Thymus (tissue), 11 donors: ENCODE measurements at regions not wholly inside any gene's neighbourhood (a gene's known extent, or its start where the extent isn't known, plus 50 kb on each side); places are given as distances from the start of the nearest gene placed in this dataset.

Experiments used
- DNase-seq, 9 donors: peaks; one replicate each; pipeline ENCODE4 v3.0.0-alpha.2; 2013; ENCODE audit warnings: low spot score in 9 of 9, low read depth in 6 of 9, missing footprints in 1 of 9
- H3K27ac ChIP-seq, 2 donors: one replicate each; pipeline ENCODE4 v1.5.1; 2013; ENCODE audit warnings: control low read depth in 1 of 2, low read depth in 1 of 2, low read length in 1 of 2, mild to moderate bottlenecking in 1 of 2, moderate library complexity in 1 of 2
- H3K27me3 ChIP-seq, 2 donors: one replicate each; pipeline ENCODE4 v1.5.1; 2013; ENCODE audit warnings: low read length in 1 of 2; ENCODE audit not compliant: control insufficient read depth in 2 of 2, insufficient read depth in 1 of 2
- H3K36me3 ChIP-seq, 2 donors: one replicate each; pipeline ENCODE4 v1.5.1; 2013; ENCODE audit warnings: low read length in 1 of 2, mild to moderate bottlenecking in 1 of 2, moderate library complexity in 1 of 2; ENCODE audit not compliant: control insufficient read depth in 2 of 2, insufficient read depth in 2 of 2
- H3K4me1 ChIP-seq, 2 donors: one replicate each; pipeline ENCODE4 v1.5.1; 2013; ENCODE audit warnings: low read length in 2 of 2; ENCODE audit not compliant: control insufficient read depth in 2 of 2, insufficient read depth in 2 of 2
- H3K4me3 ChIP-seq, 2 donors: one replicate each; pipeline ENCODE4 v1.5.1; 2013; ENCODE audit warnings: low read length in 2 of 2, control low read depth in 1 of 2, mild to moderate bottlenecking in 1 of 2
- H3K9me3 ChIP-seq, 2 donors: one replicate each; pipeline ENCODE4 v1.5.1; 2013; ENCODE audit warnings: low read length in 1 of 2, mild to moderate bottlenecking in 1 of 2; ENCODE audit not compliant: control insufficient read depth in 2 of 2, insufficient read depth in 1 of 2
- WGBS: extraction: QIAGEN DNeasy Blood & Tissue Kit; methylation state at CpG from one replicate; pipeline ENCODE4 v1.1.7; 2013; 5-methylcytosine and 5-hydroxymethylcytosine counted together
- donor health status: healthy.

DNA sequence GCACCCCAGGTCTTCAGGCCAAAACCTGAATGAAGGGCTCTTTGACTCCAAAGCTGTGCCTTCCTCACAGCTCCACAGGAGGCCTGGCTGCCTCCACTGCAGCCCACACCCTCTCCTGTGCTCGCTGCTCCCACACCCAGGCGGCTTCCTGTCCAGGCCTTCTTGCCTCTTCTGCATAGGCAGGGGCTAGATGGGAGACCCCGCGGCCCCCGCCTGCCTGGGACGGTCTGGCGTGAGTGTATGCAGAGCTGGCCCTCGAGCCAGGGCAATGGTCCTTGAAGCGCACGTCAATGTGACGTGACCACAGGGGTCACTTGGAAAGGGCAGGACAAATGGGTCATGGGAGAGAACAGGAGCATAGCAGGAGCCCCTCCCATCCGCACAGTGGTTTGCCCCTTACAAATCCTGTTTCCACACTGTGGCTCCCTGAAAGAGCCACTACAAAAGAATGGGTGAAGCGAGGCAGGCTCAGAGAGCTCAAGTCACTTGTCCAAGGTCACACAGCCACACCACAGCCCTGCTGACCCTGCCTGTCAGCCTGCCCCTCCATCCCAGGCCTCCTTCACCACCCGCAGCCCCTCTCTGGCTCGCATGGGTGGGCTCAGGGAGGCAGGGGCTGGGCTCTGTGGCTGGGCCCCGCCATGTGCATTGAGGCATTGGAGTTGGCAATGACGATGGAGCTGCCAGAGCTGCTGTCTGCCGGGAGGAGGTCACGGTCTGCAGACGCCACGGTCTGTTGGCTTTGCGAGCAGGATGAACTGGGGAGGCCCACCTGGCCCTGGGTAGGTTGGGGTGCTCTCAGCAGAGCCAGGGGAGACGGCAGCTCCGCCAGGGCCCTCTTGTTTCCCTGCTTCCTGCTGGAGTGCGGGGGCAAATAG, 71.2 kb upstream of the WNT11 start:
- no peak overlapping the region for H3K4me3 ChIP-seq
- peaks cover 0 to 2% of the 10 kb centered on the region in 2 donors for H3K9me3 ChIP-seq
- DNase-seq: no peak
- WGBS: 92% methylated on average over 25 of the region's 25 CpGs
- no peaks in the 10 kb centered on the region for H3K36me3 ChIP-seq
- H3K4me1 ChIP-seq: peaks cover 0 to 14% of the 10 kb centered on the region in 2 donors
- H3K27ac ChIP-seq: no peak overlapping the region
- H3K27me3 ChIP-seq: no peaks in the 10 kb centered on the region

GRCh38 chr11:76276781-76277155, 70.5 kb upstream of the WNT11 start:
- DNase-seq: no peak
- Histone ChIP-seq H3K27ac (no peak overlapping the region), H3K4me1 (peaks cover 0 to 6% of the 10 kb centered on the region in 2 donors), H3K27me3 (no peaks in the 10 kb centered on the region), H3K4me3 (no peak overlapping the region), H3K36me3 (no peaks in the 10 kb centered on the region), H3K9me3 (peaks cover 0 to 2% of the 10 kb centered on the region in 2 donors)
- over 99% methylated on average over 4 of the region's 4 CpGs for WGBS

- no peaks in the 10 kb centered on the region for H3K36me3 ChIP-seq
- no peaks in the 10 kb centered on the region for H3K27me3 ChIP-seq
- DNase-seq: no peak
- H3K4me1 ChIP-seq: peaks cover 0 to under 1% of the 10 kb centered on the region in 2 donors
- no peak overlapping the region for H3K27ac ChIP-seq
- 90% methylated on average over 9 of the region's 9 CpGs for WGBS
- peaks cover 0 to 2% of the 10 kb centered on the region in 2 donors for H3K9me3 ChIP-seq
- H3K4me3 ChIP-seq: no peak overlapping the region
Observed at GRCh38 chr11:76276046-76276780, 69.9 kb upstream of the WNT11 start.

DNA sequence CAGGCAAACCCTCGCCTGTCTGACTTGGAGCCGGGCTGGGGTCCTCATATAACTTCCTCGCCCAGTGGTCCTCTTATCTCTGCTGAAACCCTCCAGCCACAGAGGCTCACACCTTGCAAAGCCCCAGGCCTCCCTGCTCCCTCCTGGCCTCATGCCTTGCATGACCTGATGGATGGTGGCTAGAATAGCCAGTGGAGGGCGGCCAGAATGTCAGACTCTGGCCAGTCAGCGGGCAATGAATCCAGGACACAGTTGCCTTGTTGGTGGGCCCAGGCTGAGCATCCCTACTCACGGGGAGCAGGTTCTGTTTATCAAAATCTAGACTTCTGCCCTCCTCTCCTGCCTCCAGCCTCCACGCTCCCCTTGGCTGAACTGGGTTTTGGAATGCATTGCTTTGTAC, 69.1 kb upstream of the WNT11 start:
- Histone ChIP-seq H3K4me3 (no peak overlapping the region), H3K27me3 (no peaks in the 10 kb centered on the region), H3K36me3 (no peaks in the 10 kb centered on the region), H3K27ac (no peak overlapping the region), H3K4me1 (no peaks in the 10 kb centered on the region), H3K9me3 (peaks cover 0 to 2% of the 10 kb centered on the region in 2 donors)
- WGBS: 97% methylated on average over 7 of the region's 7 CpGs
- DNase-seq: no peak

DNA sequence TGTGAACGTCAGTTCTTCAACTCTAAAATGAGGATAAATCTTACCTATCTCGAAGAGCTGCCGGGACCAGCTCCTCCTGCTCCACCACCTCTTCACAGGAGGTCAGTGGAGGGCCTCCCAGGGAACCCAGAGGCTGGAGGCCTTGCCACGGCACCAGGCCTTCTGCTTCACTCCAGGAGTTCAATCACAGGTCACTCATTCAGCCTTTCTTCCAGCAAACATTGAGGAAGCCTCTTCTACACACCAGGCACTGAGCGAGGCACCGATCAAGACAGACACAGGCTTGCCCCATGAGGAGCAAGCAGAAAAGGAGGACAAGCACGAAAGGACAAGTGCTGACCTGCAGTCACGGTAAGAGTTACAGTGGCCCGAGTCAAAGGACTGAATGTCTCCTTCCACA, 64.8 kb upstream of the WNT11 start:
- H3K36me3 ChIP-seq: no peaks in the 10 kb centered on the region
- no peak for DNase-seq
- H3K27ac ChIP-seq: no peak overlapping the region
- peaks cover 0 to 2% of the 10 kb centered on the region in 2 donors for H3K9me3 ChIP-seq
- 96% methylated on average over 9 of the region's 9 CpGs for WGBS
- H3K4me3 ChIP-seq: no peak overlapping the region
- no peaks in the 10 kb centered on the region for H3K4me1 ChIP-seq
- no peaks in the 10 kb centered on the region for H3K27me3 ChIP-seq

DNA sequence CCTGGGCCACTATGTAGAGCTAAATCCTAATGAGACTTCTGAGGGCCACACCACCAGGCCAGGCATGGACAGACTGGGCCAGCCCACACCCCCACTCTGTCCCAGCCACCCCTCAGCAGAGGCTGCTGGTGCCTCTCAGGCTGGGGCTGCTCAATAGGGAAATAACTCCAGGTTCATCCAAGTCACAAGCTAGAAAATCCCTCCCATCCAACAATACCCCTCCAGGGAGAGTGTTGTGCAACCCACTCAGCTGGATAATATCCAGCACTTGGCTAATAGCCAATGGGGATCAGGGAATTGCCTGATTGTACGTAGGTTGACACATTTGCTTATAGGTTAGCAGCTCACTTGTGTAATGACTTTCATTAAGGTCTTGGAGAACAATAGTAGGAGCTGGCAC, 64.1 kb upstream of the WNT11 start:
- 58% methylated on average over 1 of the region's 1 CpG for WGBS
- DNase-seq: no peak
- Histone ChIP-seq H3K4me1 (no peaks in the 10 kb centered on the region), H3K27me3 (no peaks in the 10 kb centered on the region), H3K4me3 (no peak overlapping the region), H3K27ac (no peak overlapping the region), H3K9me3 (peaks cover 0 to 2% of the 10 kb centered on the region in 2 donors), H3K36me3 (no peaks in the 10 kb centered on the region)

- no peak overlapping the region for H3K27ac ChIP-seq
Observed at GRCh38 chr11:76269661-76270261, 63.5 kb upstream of the WNT11 start.

GRCh38 chr11:76269247-76269646, 62.9 kb upstream of the WNT11 start:
- no peaks in the 10 kb centered on the region for H3K27me3 ChIP-seq
- H3K36me3 ChIP-seq: no peaks in the 10 kb centered on the region
- no peaks in the 10 kb centered on the region for H3K4me1 ChIP-seq
- no peaks in the 10 kb centered on the region for H3K9me3 ChIP-seq
- H3K4me3 ChIP-seq: no peak overlapping the region
- no peak overlapping the region for H3K27ac ChIP-seq
- WGBS: 96% methylated on average over 6 of the region's 6 CpGs
- DNase-seq: no peak

More at GRCh38 chr11:76269661-76270261, 63.5 kb upstream of the WNT11 start:
- 89% methylated on average over 13 of the region's 13 CpGs for WGBS
- Histone ChIP-seq H3K27me3 (no peaks in the 10 kb centered on the region), H3K4me3 (no peak overlapping the region), H3K4me1 (no peaks in the 10 kb centered on the region), H3K9me3 (peaks cover 0 to under 1% of the 10 kb centered on the region in 2 donors), H3K36me3 (no peaks in the 10 kb centered on the region)
- no peak for DNase-seq

GRCh38 chr11:76268498-76268897, 62.2 kb upstream of the WNT11 start:
- Histone ChIP-seq H3K9me3 (no peaks in the 10 kb centered on the region), H3K27ac (no peak overlapping the region), H3K27me3 (no peaks in the 10 kb centered on the region), H3K36me3 (no peaks in the 10 kb centered on the region), H3K4me3 (no peak overlapping the region), H3K4me1 (no peaks in the 10 kb centered on the region)
- DNase-seq: no peak
